Hepatocyte (in vitro differentiated cells): ENCODE measurements at regions not wholly inside any gene's neighbourhood (a gene's known extent, or its start where the extent isn't known, plus 50 kb on each side); places are given as distances from the start of the nearest gene placed in this dataset.

Experiments
- EZH2 ChIP-seq: fragments of 200-600 bp; sonication (generic); IDR thresholded peaks from 2 replicates; pipeline ENCODE4 v1.6.1; 2016; ENCODE audit warnings: antibody characterized with exemption, mild to moderate bottlenecking, borderline replicate concordance
- TF ChIP-seq, protein P1 (sequence below): fragments of 200-600 bp; sonication (generic); IDR thresholded peaks from 2 replicates; pipeline ENCODE4 v1.5.1; 2016; ENCODE audit warnings: antibody characterized with exemption, mild to moderate bottlenecking; ENCODE audit not compliant: poor library complexity

DNA sequence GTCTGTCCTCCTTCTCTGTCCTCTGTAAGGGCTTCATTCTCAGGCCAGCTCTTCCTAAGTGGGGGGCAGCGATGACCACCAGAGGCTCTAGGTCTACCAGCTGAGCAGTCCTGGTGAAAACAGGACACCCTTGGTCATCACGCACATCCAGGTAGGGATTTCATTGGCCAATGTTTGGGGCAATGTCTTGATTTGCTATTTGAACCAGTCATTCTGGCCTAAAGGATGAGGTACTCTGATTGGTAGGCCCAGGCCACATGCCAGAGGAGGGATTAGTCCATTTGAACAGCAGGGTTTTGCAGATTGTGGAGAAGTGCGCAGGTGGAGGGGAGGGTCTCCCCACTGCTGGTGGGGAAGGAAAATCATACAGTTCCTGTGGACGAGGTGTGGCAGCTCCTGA, 57.3 kb downstream of the PLXNA1 start:
- TF ChIP-seq, protein P1, sequence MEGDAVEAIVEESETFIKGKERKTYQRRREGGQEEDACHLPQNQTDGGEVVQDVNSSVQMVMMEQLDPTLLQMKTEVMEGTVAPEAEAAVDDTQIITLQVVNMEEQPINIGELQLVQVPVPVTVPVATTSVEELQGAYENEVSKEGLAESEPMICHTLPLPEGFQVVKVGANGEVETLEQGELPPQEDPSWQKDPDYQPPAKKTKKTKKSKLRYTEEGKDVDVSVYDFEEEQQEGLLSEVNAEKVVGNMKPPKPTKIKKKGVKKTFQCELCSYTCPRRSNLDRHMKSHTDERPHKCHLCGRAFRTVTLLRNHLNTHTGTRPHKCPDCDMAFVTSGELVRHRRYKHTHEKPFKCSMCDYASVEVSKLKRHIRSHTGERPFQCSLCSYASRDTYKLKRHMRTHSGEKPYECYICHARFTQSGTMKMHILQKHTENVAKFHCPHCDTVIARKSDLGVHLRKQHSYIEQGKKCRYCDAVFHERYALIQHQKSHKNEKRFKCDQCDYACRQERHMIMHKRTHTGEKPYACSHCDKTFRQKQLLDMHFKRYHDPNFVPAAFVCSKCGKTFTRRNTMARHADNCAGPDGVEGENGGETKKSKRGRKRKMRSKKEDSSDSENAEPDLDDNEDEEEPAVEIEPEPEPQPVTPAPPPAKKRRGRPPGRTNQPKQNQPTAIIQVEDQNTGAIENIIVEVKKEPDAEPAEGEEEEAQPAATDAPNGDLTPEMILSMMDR = no peak
- TF ChIP-seq EZH2 = no peak
